Osteoblast (primary cell): ENCODE measurements at regions not wholly inside any gene's neighbourhood (a gene's known extent, or its start where the extent isn't known, plus 50 kb on each side); places are given as distances from the start of the nearest gene placed in this dataset.

Experiments used
- DNase-seq: peaks from one replicate; pipeline ENCODE4 v3.0.0; 2011; ENCODE audit warnings: low spot score, mixed read lengths; ENCODE audit not compliant: insufficient read length; ENCODE audit errors: missing footprints
- H2AFZ ChIP-seq: 2 replicates; pipeline ENCODE4 v1.6.0; 2011; ENCODE audit warnings: mild to moderate bottlenecking, low read length
- H3K27ac ChIP-seq: 2 replicates; pipeline ENCODE4 v1.5.1; 2011; ENCODE audit warnings: mild to moderate bottlenecking, low read depth, low read length, moderate library complexity
- H3K27me3 ChIP-seq: 2 replicates; pipeline ENCODE4 v1.6.0; 2012; ENCODE audit warnings: mild to moderate bottlenecking, control low read depth, inconsistent platforms, low read length, moderate library complexity; ENCODE audit not compliant: insufficient read depth
- H3K36me3 ChIP-seq: 2 replicates; pipeline ENCODE4 v1.5.1; 2011; ENCODE audit warnings: mild to moderate bottlenecking, low read length, control low read depth, moderate library complexity; ENCODE audit not compliant: insufficient read depth
- H3K4me1 ChIP-seq: 2 replicates; pipeline ENCODE4 v1.5.1; 2011; ENCODE audit warnings: mild to moderate bottlenecking, low read length, control low read depth, moderate library complexity; ENCODE audit not compliant: insufficient read depth
- H3K4me2 ChIP-seq: 2 replicates; pipeline ENCODE4 v1.6.0; 2011; ENCODE audit warnings: mild to moderate bottlenecking, low read length; ENCODE audit not compliant: insufficient read depth
- H3K4me3 ChIP-seq: fragments of 200-600 bp; sonication (generic); 3 replicates; pipeline ENCODE4 v1.5.1; 2012; ENCODE audit warnings: mild to moderate bottlenecking, low read length, inconsistent platforms; ENCODE audit not compliant: insufficient read depth
- H3K79me2 ChIP-seq: 2 replicates; pipeline ENCODE4 v1.6.0; 2012; ENCODE audit warnings: mild to moderate bottlenecking, low read length, control low read depth, inconsistent platforms; ENCODE audit not compliant: insufficient read depth
- H3K9me3 ChIP-seq: 2 replicates; pipeline ENCODE4 v1.5.1; 2011; ENCODE audit warnings: low read depth, low read length, control low read depth
- H4K20me1 ChIP-seq: 2 replicates; pipeline ENCODE4 v1.6.0; 2012; ENCODE audit warnings: mild to moderate bottlenecking, low read length, control low read depth; ENCODE audit not compliant: insufficient read depth
- TF ChIP-seq, protein P1 (sequence below): IDR thresholded peaks from 2 replicates; pipeline ENCODE4 v1.5.1; 2011; ENCODE audit warnings: mild to moderate bottlenecking, low read depth, low read length, moderate library complexity; ENCODE audit errors: extremely low read depth

DNA sequence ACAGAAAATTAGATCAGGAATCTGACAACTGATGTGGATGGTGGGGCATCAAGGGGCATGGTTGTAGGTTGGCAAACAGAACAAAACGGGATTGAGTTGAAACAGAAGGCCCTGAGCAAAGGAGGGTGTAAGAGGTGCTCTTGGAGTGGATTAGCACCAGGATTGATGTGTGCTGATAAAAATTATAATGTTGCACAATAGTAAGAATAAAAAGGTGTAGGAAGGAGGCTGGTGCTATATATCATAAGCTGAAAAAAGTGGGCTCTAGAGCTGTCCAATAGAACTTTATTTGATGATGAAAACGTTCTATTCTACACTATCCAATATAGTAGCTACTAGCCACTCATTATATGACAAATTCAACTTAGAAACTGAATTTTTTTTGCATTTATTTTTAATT, 263.1 kb upstream of the GYPC start:
- no peak for DNase-seq
- Histone ChIP-seq H3K27me3 (no peaks in the 10 kb centered on the region), H4K20me1 (no peaks in the 10 kb centered on the region), H3K4me3 (no peak overlapping the region), H3K9me3 (no peaks in the 10 kb centered on the region), H3K36me3 (no peaks in the 10 kb centered on the region), H3K4me1 (no peaks in the 10 kb centered on the region), H3K4me2 (no peak overlapping the region), H2AFZ (no peak overlapping the region), H3K27ac (no peak overlapping the region), H3K79me2 (no peaks in the 10 kb centered on the region)
- TF ChIP-seq, protein P1, sequence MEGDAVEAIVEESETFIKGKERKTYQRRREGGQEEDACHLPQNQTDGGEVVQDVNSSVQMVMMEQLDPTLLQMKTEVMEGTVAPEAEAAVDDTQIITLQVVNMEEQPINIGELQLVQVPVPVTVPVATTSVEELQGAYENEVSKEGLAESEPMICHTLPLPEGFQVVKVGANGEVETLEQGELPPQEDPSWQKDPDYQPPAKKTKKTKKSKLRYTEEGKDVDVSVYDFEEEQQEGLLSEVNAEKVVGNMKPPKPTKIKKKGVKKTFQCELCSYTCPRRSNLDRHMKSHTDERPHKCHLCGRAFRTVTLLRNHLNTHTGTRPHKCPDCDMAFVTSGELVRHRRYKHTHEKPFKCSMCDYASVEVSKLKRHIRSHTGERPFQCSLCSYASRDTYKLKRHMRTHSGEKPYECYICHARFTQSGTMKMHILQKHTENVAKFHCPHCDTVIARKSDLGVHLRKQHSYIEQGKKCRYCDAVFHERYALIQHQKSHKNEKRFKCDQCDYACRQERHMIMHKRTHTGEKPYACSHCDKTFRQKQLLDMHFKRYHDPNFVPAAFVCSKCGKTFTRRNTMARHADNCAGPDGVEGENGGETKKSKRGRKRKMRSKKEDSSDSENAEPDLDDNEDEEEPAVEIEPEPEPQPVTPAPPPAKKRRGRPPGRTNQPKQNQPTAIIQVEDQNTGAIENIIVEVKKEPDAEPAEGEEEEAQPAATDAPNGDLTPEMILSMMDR = no peak

DNA sequence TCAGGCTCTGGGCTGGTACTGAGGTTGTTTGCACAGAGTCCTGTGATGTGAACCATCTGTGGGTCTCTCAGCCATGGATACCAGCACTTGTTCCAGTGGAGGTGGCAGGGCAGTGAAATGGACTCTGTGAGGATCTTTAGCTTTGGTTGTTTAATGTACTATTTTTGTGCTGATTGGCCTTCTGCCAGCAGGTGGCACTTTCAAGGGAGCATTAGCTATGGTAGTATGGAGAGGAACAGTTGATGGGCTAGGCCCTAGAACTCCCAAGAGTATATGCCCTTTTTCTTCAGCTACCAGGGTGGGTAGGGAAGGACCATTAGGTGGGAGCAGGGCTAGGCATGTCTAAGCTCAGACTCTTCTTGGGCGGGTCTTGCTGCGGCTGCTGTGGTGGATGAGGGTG, 257.0 kb upstream of the GYPC start:
- TF ChIP-seq, protein P1 = no peak
- H3K4me3 ChIP-seq = no peak overlapping the region
- H3K79me2 ChIP-seq = no peaks in the 10 kb centered on the region
- H3K27me3 ChIP-seq = no peaks in the 10 kb centered on the region
- H3K9me3 ChIP-seq = no peaks in the 10 kb centered on the region
- H3K4me1 ChIP-seq = no peaks in the 10 kb centered on the region
- no peak for DNase-seq
- no peaks in the 10 kb centered on the region for H4K20me1 ChIP-seq
- no peak overlapping the region for H2AFZ ChIP-seq
- no peaks in the 10 kb centered on the region for H3K36me3 ChIP-seq
- no peak overlapping the region for H3K4me2 ChIP-seq
- no peak overlapping the region for H3K27ac ChIP-seq

DNA sequence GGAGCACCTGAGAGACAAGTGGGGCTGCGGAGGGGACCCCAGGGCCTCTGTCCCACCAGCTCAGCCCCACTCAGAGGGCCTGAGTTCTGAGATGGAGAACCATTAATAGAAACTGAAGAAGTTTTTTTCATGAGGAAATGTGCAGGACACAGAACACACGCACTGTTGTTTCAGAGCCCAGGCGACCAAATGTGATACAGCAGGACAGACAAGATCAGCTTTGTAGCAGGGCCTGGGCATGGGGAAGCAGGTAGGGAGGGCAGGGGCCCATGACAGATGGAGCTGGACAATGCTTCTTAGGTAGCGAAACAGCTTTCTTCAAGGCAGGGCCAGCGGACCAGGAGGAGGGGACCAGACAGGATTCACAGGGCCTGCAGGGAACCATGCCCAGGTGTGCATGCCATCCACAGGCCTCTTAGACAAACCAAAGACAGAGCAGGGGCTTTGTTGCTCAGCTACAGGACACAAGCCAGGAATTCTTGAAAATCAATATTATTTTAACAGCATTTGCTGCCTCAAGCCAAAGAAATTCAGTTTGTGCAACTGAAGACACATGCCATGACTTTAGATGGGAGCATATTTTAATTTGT, 252.8 kb upstream of the GYPC start:
- H3K27me3 ChIP-seq = no peaks in the 10 kb centered on the region
- no peaks in the 10 kb centered on the region for H4K20me1 ChIP-seq
- no peaks in the 10 kb centered on the region for H3K4me1 ChIP-seq
- no peaks in the 10 kb centered on the region for H3K9me3 ChIP-seq
- H3K4me3 ChIP-seq = no peak overlapping the region
- no peak overlapping the region for H3K4me2 ChIP-seq
- TF ChIP-seq, protein P1 = no peak
- H3K79me2 ChIP-seq = no peaks in the 10 kb centered on the region
- no peak overlapping the region for H2AFZ ChIP-seq
- H3K27ac ChIP-seq = no peak overlapping the region
- DNase-seq = no peak
- H3K36me3 ChIP-seq = no peaks in the 10 kb centered on the region

DNA sequence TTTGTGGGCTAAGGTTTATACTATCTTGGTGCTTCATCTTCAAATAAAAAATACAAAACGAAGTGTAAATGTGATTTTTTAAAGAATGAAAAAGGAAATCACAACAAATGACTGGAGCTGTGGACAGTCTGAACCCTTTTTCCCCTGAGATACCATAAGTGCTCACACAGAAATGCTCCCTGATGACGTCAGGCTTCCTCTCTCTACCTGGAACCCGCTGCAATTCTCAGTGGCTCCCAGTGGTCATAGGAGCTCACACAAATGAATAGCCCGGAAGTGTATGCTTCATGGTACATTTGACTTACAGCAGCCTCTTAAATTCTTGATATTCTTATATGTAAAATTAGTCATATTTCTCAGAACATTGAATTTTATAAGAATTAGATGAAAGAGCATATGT, 249.7 kb upstream of the GYPC start:
- Histone ChIP-seq H3K27me3 (no peaks in the 10 kb centered on the region), H3K4me3 (no peak overlapping the region), H4K20me1 (no peaks in the 10 kb centered on the region), H3K79me2 (no peaks in the 10 kb centered on the region), H3K9me3 (no peaks in the 10 kb centered on the region), H3K27ac (no peak overlapping the region), H3K4me1 (no peaks in the 10 kb centered on the region), H3K4me2 (no peak overlapping the region), H3K36me3 (no peaks in the 10 kb centered on the region), H2AFZ (no peak overlapping the region)
- TF ChIP-seq, protein P1 = no peak
- no peak for DNase-seq
